ENCODE measurements at regions not wholly inside any gene's neighbourhood (a gene's known extent, or its start where the extent isn't known, plus 50 kb on each side); places are given as distances from the start of the nearest gene placed in this dataset.

- no peak for TF ChIP-seq JUNB (IDR thresholded peaks at IDR 0.05; ENCODE audit: unreplicated experiment)
Observed at GRCh38 chr7:46550864-46551263, 629.8 kb upstream of the IGFBP3 start (continued).

- H3K4me1 Mint-ChIP-seq: no peaks in the 10 kb centered on the region
- no peaks in the 10 kb centered on the region for H3K36me3 Mint-ChIP-seq (ENCODE audit: low read depth)
- H3K36me3 ChIP-seq (ENCODE audit: insufficient read depth): no peaks in the 10 kb centered on the region
- H3K27ac Mint-ChIP-seq: no peak overlapping the region
- H3K4me3 ChIP-seq: no peak overlapping the region
- H3K9me3 Mint-ChIP-seq: no peaks in the 10 kb centered on the region
- H3K9me2 ChIP-seq (ENCODE audit: insufficient read depth): no peaks in the 10 kb centered on the region
- no peaks in the 10 kb centered on the region for H3K27me3 ChIP-seq (ENCODE audit: insufficient read depth)
- no peak overlapping the region for H3K4me3 Mint-ChIP-seq
- H3K27me3 Mint-ChIP-seq (ENCODE audit: insufficient read depth, low read depth, poor library complexity): peaks cover 1% of the 10 kb centered on the region
- H4K20me1 ChIP-seq (replicated peaks; ENCODE audit: insufficient read depth): no peaks in the 10 kb centered on the region
- ATAC-seq (no peak), DNase-seq (ENCODE audit: low spot score) (no peak)
- TF ChIP-seq CREB1 (CRISPR knock-in tag; IDR thresholded peaks at IDR 0.05; ENCODE audit: low read depth): no peak
- TF ChIP-seq CTCF (conservative IDR thresholded peaks at IDR 0.05; ENCODE audit: low read depth in 2 of 2): no peak
- no peak for TF ChIP-seq EZH2 (IDR thresholded peaks at IDR 0.05; ENCODE audit: low read depth, unreplicated experiment)
- no peak for TF ChIP-seq JUNB (IDR thresholded peaks at IDR 0.05; ENCODE audit: unreplicated experiment)
- TF ChIP-seq NANOG (IDR thresholded peaks at IDR 0.05; ENCODE audit: borderline replicate concordance): no peak
- no peak for TF ChIP-seq ETS1 (IDR thresholded peaks at IDR 0.05)
- TF ChIP-seq STAT1 (IDR thresholded peaks at IDR 0.05; ENCODE audit: unreplicated experiment): no peak
- no peak for TF ChIP-seq ZNF331 (CRISPR knock-in tag; IDR thresholded peaks at IDR 0.05; ENCODE audit: low read depth)
- TF ChIP-seq REST (IDR thresholded peaks at IDR 0.05; ENCODE audit: unreplicated experiment): no peak
- TF ChIP-seq ZNF462 (CRISPR knock-in tag; IDR thresholded peaks at IDR 0.05): no peak
- H3K4me2 ChIP-seq: no peak overlapping the region
- no peak overlapping the region for H2AFZ ChIP-seq
- H3K27ac ChIP-seq (ENCODE audit: low read depth): no peak overlapping the region
- no peaks in the 10 kb centered on the region for H3F3A ChIP-seq (replicated peaks; ENCODE audit: low read depth)
- no peaks in the 10 kb centered on the region for H3K79me2 ChIP-seq (replicated peaks; ENCODE audit: insufficient read depth)
- H3K4me1 ChIP-seq (ENCODE audit: insufficient read depth): no peaks in the 10 kb centered on the region
Observed at GRCh38 chr7:46549892-46550639, 629.0 kb upstream of the IGFBP3 start.
